ENCODE measurements at regions not wholly inside any gene's neighbourhood (a gene's known extent, or its start where the extent isn't known, plus 50 kb on each side); places are given as distances from the start of the nearest gene placed in this dataset.

DNA sequence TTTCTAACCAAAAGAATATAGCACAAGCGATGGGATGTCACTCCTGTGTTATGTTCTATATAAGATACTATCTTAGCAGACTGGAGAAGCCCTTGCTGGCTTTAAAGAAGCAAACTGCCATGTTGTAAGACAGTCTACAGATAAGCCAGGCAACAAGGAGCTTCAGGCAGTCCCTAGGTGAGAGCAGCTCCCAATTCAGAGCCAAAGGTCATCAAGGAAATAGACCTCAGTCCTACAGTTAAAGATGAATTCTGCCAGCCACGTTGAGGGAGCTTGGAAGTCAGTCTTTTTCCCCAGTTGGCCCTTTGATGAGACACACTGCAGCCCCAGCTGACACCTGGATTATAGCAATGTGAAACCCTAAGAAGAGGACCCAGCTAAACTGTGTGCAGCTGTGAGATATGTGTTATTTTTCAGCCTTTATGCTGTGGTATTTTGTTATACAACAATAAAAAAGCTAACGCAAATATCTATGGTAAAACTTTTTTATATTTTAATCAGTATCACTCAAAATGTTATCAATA lies 102.5 kb upstream of the AKAP13 start:
- no peak for TF ChIP-seq POLR2A (IDR thresholded peaks at IDR 0.05; ENCODE audit: low read depth, low read length)
- TF ChIP-seq, protein P1, sequence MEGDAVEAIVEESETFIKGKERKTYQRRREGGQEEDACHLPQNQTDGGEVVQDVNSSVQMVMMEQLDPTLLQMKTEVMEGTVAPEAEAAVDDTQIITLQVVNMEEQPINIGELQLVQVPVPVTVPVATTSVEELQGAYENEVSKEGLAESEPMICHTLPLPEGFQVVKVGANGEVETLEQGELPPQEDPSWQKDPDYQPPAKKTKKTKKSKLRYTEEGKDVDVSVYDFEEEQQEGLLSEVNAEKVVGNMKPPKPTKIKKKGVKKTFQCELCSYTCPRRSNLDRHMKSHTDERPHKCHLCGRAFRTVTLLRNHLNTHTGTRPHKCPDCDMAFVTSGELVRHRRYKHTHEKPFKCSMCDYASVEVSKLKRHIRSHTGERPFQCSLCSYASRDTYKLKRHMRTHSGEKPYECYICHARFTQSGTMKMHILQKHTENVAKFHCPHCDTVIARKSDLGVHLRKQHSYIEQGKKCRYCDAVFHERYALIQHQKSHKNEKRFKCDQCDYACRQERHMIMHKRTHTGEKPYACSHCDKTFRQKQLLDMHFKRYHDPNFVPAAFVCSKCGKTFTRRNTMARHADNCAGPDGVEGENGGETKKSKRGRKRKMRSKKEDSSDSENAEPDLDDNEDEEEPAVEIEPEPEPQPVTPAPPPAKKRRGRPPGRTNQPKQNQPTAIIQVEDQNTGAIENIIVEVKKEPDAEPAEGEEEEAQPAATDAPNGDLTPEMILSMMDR (IDR thresholded peaks at IDR 0.05 in 2 of 3, conservative IDR thresholded peaks at IDR 0.05 in 1 of 3; ENCODE audit: control insufficient read depth in 2 of 3, extremely low read depth in 1 of 3, insufficient read depth in 1 of 3, low read depth in 3 of 3, low read length in 3 of 3), result no peak
- TF ChIP-seq CBX3 (IDR thresholded peaks at IDR 0.05; ENCODE audit: borderline replicate concordance, low read depth), result no peak
- TF ChIP-seq EP300 (IDR thresholded peaks at IDR 0.05; ENCODE audit: borderline replicate concordance in 1 of 2, control insufficient read depth in 1 of 2, low read depth in 2 of 2, low read length in 2 of 2), result no peak
- TF ChIP-seq BCL11A (IDR thresholded peaks at IDR 0.05; ENCODE audit: low read depth, low read length), result no peak
- TF ChIP-seq, protein P2, sequence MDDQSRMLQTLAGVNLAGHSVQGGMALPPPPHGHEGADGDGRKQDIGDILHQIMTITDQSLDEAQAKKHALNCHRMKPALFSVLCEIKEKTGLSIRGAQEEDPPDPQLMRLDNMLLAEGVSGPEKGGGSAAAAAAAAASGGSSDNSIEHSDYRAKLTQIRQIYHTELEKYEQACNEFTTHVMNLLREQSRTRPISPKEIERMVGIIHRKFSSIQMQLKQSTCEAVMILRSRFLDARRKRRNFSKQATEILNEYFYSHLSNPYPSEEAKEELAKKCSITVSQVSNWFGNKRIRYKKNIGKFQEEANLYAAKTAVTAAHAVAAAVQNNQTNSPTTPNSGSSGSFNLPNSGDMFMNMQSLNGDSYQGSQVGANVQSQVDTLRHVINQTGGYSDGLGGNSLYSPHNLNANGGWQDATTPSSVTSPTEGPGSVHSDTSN (IDR thresholded peaks at IDR 0.05; ENCODE audit: insufficient replicate concordance, low read depth, low read length), result no peak
- no peak for TF ChIP-seq E2F4 (IDR thresholded peaks at IDR 0.05; ENCODE audit: low read depth, low read length)
- TF ChIP-seq TCF12 (IDR thresholded peaks at IDR 0.05; ENCODE audit: low read depth, low read length), result no peak
- TF ChIP-seq CHD1 (IDR thresholded peaks at IDR 0.05; ENCODE audit: low read depth, low read length), result no peak
- no peak for TF ChIP-seq GABPA (IDR thresholded peaks at IDR 0.05; ENCODE audit: low read depth)
- TF ChIP-seq POLR2AphosphoS5 (IDR thresholded peaks at IDR 0.05; ENCODE audit: low read length), result no peak
- no peak for TF ChIP-seq ASH2L (IDR thresholded peaks at IDR 0.05; ENCODE audit: borderline replicate concordance, low read depth)
- no peak for TF ChIP-seq YY1 (IDR thresholded peaks at IDR 0.05; ENCODE audit: low read depth, low read length)

Measured in GM12878 (cell line).